H1 (cell line): ENCODE measurements at regions not wholly inside any gene's neighbourhood (a gene's known extent, or its start where the extent isn't known, plus 50 kb on each side); places are given as distances from the start of the nearest gene placed in this dataset.

ENCODE experiments used
- CTCF ChIA-PET: fragments of 300-600 bp; sonication (Branson Sonifier 250); formaldehyde crosslinking; loops from one replicate; lab custom pipeline; 2021; ENCODE audit not compliant: partially characterized antibody; lab: Charles Lee
- POLR2A ChIA-PET: fragments of 300-600 bp; sonication (Branson Sonifier 250); formaldehyde crosslinking; loops from one replicate; lab custom pipeline; 2021; ENCODE audit warnings: inconsistent platforms; ENCODE audit not compliant: partially characterized antibody; lab: Charles Lee
- DNase-seq, 2 experiments: peaks; one replicate each; pipeline versions ENCODE4 v3.0.0 to v3.0.0-alpha.2; 2010 to 2022; ENCODE audit warnings: low spot score in 2 of 2, low read depth in 1 of 2, mixed read lengths in 1 of 2
- FAIRE-seq: peaks from 2 replicates; lab custom pipeline; 2011; peaks lifted over from hg19 to GRCh38; lab: Jason Lieb, UNC
- H2AFZ ChIP-seq: 2 replicates; pipeline ENCODE4 v1.8.1; 2012; ENCODE audit warnings: low read length, inconsistent platforms
- H2AK5ac ChIP-seq: 2 replicates; pipeline ENCODE4 v1.6.1; 2013; ENCODE audit warnings: low read depth, low read length
- H2BK120ac ChIP-seq: replicated peaks from 2 replicates; pipeline ENCODE3; 2013; ENCODE audit warnings: low read depth, low read length, inconsistent platforms
- H2BK12ac ChIP-seq: 2 replicates; pipeline ENCODE4 v1.6.1; 2013; ENCODE audit warnings: low read depth, low read length
- H2BK15ac ChIP-seq: 2 replicates; pipeline ENCODE4 v1.6.1; 2013; ENCODE audit warnings: low read length
- H2BK20ac ChIP-seq: 2 replicates; pipeline ENCODE4 v1.6.1; 2013; ENCODE audit warnings: low read length
- H2BK5ac ChIP-seq: 2 replicates; pipeline ENCODE4 v1.6.1; 2013; ENCODE audit warnings: low read depth, low read length
- H3K14ac ChIP-seq: 2 replicates; pipeline ENCODE4 v1.6.1; 2013; ENCODE audit warnings: inconsistent platforms; ENCODE audit not compliant: insufficient read length
- H3K18ac ChIP-seq: 2 replicates; pipeline ENCODE4 v1.6.1; 2013; ENCODE audit warnings: low read length; ENCODE audit errors: extremely low read depth
- H3K23ac ChIP-seq: 2 replicates; pipeline ENCODE4 v1.6.1; 2013; ENCODE audit warnings: inconsistent platforms; ENCODE audit not compliant: insufficient read length
- H3K23me2 ChIP-seq: 2 replicates; pipeline ENCODE4 v1.6.1; 2013; ENCODE audit warnings: low read depth, low read length
- H3K27ac ChIP-seq: 2 replicates; pipeline ENCODE4 v1.6.1; 2011; ENCODE audit warnings: low read depth, low read length, inconsistent platforms
- H3K27me3 ChIP-seq, 4 experiments: replicated peaks in 1 of 4; 1 replicate in 1 of 4; 2 replicates in 3 of 4; pipeline versions ENCODE4 v1.6.1 to v1.8.1; 2011 to 2013; ENCODE audit warnings: low read length in 3 of 4, mild to moderate bottlenecking in 3 of 4, inconsistent platforms in 2 of 4, mixed read lengths in 2 of 4, moderate library complexity in 1 of 4; ENCODE audit not compliant: control insufficient read depth in 3 of 4, insufficient read depth in 3 of 4; ENCODE audit errors: extremely low read depth in 1 of 4
- H3K36me3 ChIP-seq, 4 experiments: 2 replicates each; pipeline versions ENCODE4 v1.6.1 to v1.8.1; 2011 to 2013; ENCODE audit warnings: mild to moderate bottlenecking in 4 of 4, low read length in 3 of 4, moderate library complexity in 2 of 4, control low read depth in 1 of 4, inconsistent platforms in 1 of 4; ENCODE audit not compliant: insufficient read depth in 4 of 4, control insufficient read depth in 2 of 4
- H3K4ac ChIP-seq: replicated peaks from 2 replicates; pipeline ENCODE3; 2013; ENCODE audit warnings: low read length, low read depth, mixed read lengths, inconsistent platforms; ENCODE audit not compliant: insufficient read length
- H3K4me1 ChIP-seq, 4 experiments: replicated peaks in 1 of 4; 1 replicate in 1 of 4; 2 replicates in 3 of 4; pipeline versions ENCODE4 v1.6.1 to v1.8.1; 2011 to 2013; ENCODE audit warnings: low read length in 3 of 4, inconsistent platforms in 2 of 4, mixed read lengths in 1 of 4; ENCODE audit not compliant: insufficient read depth in 4 of 4, control insufficient read depth in 3 of 4
- H3K4me2 ChIP-seq, 2 experiments: 2 replicates each; pipeline versions ENCODE4 v1.6.1 to v1.8.1; 2011 to 2013; ENCODE audit warnings: low read depth in 2 of 2, low read length in 2 of 2, control low read depth in 1 of 2, inconsistent platforms in 1 of 2, mild to moderate bottlenecking in 1 of 2; ENCODE audit not compliant: insufficient read depth in 1 of 2
- H3K4me3 ChIP-seq, 4 experiments: fragments of 200-600, 300-600 bp in 1 of 4; sonication (generic), shearing (Covaris generic), sonication (Bioruptor Twin) in 1 of 4; 2 replicates each; pipeline versions ENCODE4 v1.5.1 to v1.8.1; 2011 to 2016; ENCODE audit warnings: low read length in 4 of 4, low read depth in 3 of 4, control low read depth in 2 of 4, inconsistent platforms in 2 of 4, mild to moderate bottlenecking in 2 of 4, mixed read lengths in 1 of 4, moderate library complexity in 1 of 4; ENCODE audit not compliant: insufficient read depth in 2 of 4; ENCODE audit errors: extremely low read depth in 1 of 4
- H3K56ac ChIP-seq: replicated peaks from 2 replicates; pipeline ENCODE3; 2013; ENCODE audit warnings: low read depth, mild to moderate bottlenecking, mixed read lengths, low read length, inconsistent platforms; ENCODE audit not compliant: insufficient read length
- H3K79me1 ChIP-seq: 2 replicates; pipeline ENCODE4 v1.6.1; 2013; ENCODE audit warnings: low read depth, low read length, control low read depth
- H3K79me2 ChIP-seq, 2 experiments: 2 replicates each; pipeline versions ENCODE4 v1.6.1 to v1.8.1; 2012 to 2013; ENCODE audit warnings: low read length in 2 of 2, mild to moderate bottlenecking in 2 of 2, inconsistent platforms in 1 of 2; ENCODE audit not compliant: insufficient read depth in 2 of 2, control insufficient read depth in 1 of 2
- H3K9ac ChIP-seq, 4 experiments: replicated peaks in 1 of 4; 1 replicate in 1 of 4; 2 replicates in 3 of 4; pipeline versions ENCODE4 v1.6.1 to v1.8.1; 2011 to 2013; ENCODE audit warnings: low read depth in 3 of 4, low read length in 3 of 4, control low read depth in 2 of 4, mild to moderate bottlenecking in 2 of 4, moderate library complexity in 2 of 4, inconsistent platforms in 1 of 4; ENCODE audit errors: extremely low read depth in 1 of 4
- H3K9me3 ChIP-seq, 2 experiments: 2 replicates each; pipeline versions ENCODE4 v1.6.1 to v1.8.1; 2012 to 2013; ENCODE audit warnings: mild to moderate bottlenecking in 2 of 2, moderate library complexity in 2 of 2, control low read depth in 1 of 2, inconsistent platforms in 1 of 2, low read depth in 1 of 2, low read length in 1 of 2, mixed read lengths in 1 of 2; ENCODE audit not compliant: insufficient read depth in 2 of 2
- H4K20me1 ChIP-seq, 2 experiments: replicated peaks in 1 of 2; 2 replicates each; pipeline versions ENCODE3 to v1.8.1; 2011 to 2013; ENCODE audit warnings: inconsistent platforms in 2 of 2, low read length in 2 of 2, mild to moderate bottlenecking in 1 of 2; ENCODE audit not compliant: insufficient read depth in 2 of 2, control insufficient read depth in 1 of 2
- H4K5ac ChIP-seq: 2 replicates; pipeline ENCODE4 v1.6.1; 2013; ENCODE audit warnings: low read length, low read depth, mixed read lengths, inconsistent platforms; ENCODE audit not compliant: insufficient read length
- H4K8ac ChIP-seq: 2 replicates; pipeline ENCODE4 v1.8.0; 2013; ENCODE audit warnings: mild to moderate bottlenecking, moderate library complexity, low read length, inconsistent platforms; ENCODE audit not compliant: insufficient read depth; ENCODE audit errors: extremely low read depth
- H4K91ac ChIP-seq: replicated peaks from 2 replicates; pipeline ENCODE3; 2013; ENCODE audit warnings: low read length, mixed read lengths, inconsistent platforms; ENCODE audit not compliant: insufficient read length
- ASH2L ChIP-seq: fragments of 200-600, 300-600 bp; sonication (generic); IDR thresholded peaks from one replicate; pipeline ENCODE4 v1.7.1; 2017; ENCODE audit warnings: low read length
- CHD1 ChIP-seq: IDR thresholded peaks from 2 replicates; pipeline ENCODE4 v1.6.1; 2012; ENCODE audit warnings: low read depth, low read length, improper control_type of control experiment
- POLR2AphosphoS5 ChIP-seq: IDR thresholded peaks from 2 replicates; pipeline ENCODE4 v1.6.1; 2011; ENCODE audit warnings: low read depth, low read length
- RFX5 ChIP-seq: IDR thresholded peaks from 2 replicates; pipeline ENCODE4 v1.6.1; 2011; ENCODE audit warnings: low read depth, low read length, improper control_type of control experiment, borderline replicate concordance
- SIN3A ChIP-seq, 2 experiments: IDR thresholded peaks in 1 of 2; conservative IDR thresholded peaks in 1 of 2; 2 replicates each; pipeline ENCODE4 v1.6.1; 2011 to 2012; ENCODE audit warnings: low read length in 2 of 2, improper control_type of control experiment in 1 of 2, low read depth in 1 of 2, mild to moderate bottlenecking in 1 of 2
- TAF1 ChIP-seq: IDR thresholded peaks from 2 replicates; pipeline ENCODE4 v1.6.1; 2011; ENCODE audit warnings: mild to moderate bottlenecking, low read depth, low read length
- TCF12 ChIP-seq: IDR thresholded peaks from 2 replicates; pipeline ENCODE4 v1.6.1; 2011; ENCODE audit warnings: low read depth, mild to moderate bottlenecking, low read length
- YY1 ChIP-seq: IDR thresholded peaks from 2 replicates; pipeline ENCODE4 v1.6.1; 2011; ENCODE audit warnings: low read depth, mild to moderate bottlenecking, low read length
- WGBS, 2 experiments: shearing (Covaris generic) in 1 of 2; methylation state at CpG; one replicate each; pipeline versions ENCODE4 v1.1.6 to v1.1.7; 2013 to 2015; ENCODE audit warnings: low lambda C conversion rate in 2 of 2, mixed read lengths in 2 of 2, inconsistent platforms in 1 of 2, low coverage in 1 of 2, missing lambda C conversion rate in 1 of 2; ENCODE audit not compliant: insufficient replicate concordance in 2 of 2, insufficient coverage in 1 of 2, insufficient read length in 1 of 2; ENCODE audit errors: extremely low coverage in 1 of 2, missing lambda C conversion rate in 1 of 2; 5-methylcytosine and 5-hydroxymethylcytosine counted together
- TF ChIP-seq, protein P1 (sequence below): IDR thresholded peaks from 2 replicates; pipeline ENCODE4 v1.6.1; 2011; ENCODE audit warnings: low read length, improper control_type of control experiment
- TF ChIP-seq, protein P2 (sequence below), 3 experiments: IDR thresholded peaks; 1 replicate in 2 of 3; 2 replicates in 1 of 3; pipeline versions ENCODE4 v1.5.1 to v1.6.1; 2011; ENCODE audit warnings: low read length in 3 of 3, mild to moderate bottlenecking in 3 of 3, inconsistent platforms in 2 of 3, low read depth in 1 of 3, moderate library complexity in 1 of 3; ENCODE audit not compliant: insufficient read depth in 1 of 3; ENCODE audit errors: control extremely low read depth in 1 of 3

- H3K23ac ChIP-seq, result peak overlapping the region; percentile 0
- H4K5ac ChIP-seq, result no peak overlapping the region
- peaks cover 0 to 6% of the 10 kb centered on the region in 2 experiments for H4K20me1 ChIP-seq
- H3K27me3 ChIP-seq, result no peaks in the 10 kb centered on the region
- H4K91ac ChIP-seq, result peak overlapping the region; percentile 64
- no peak overlapping the region for H3K18ac ChIP-seq
- H2BK120ac ChIP-seq, result no peak overlapping the region
- no peak overlapping the region for H3K4ac ChIP-seq
- ChIA-PET POLR2A (no interaction called here), CTCF (no interaction called here)
- no peak overlapping the region for H3K4me2 ChIP-seq
- peak overlapping the region in 1 of 4 experiments; percentile 40; a peak in 1 of 7 replicates for H3K9ac ChIP-seq
- 88% methylated on average over 2 of the region's 2 CpGs; no CpG with 5 or more reads in 1 of the 2 experiments for WGBS, 2 experiments
- H3K4me1 ChIP-seq, result no peaks in the 10 kb centered on the region
- H2AFZ ChIP-seq, result no peak overlapping the region
- peak overlapping the region; percentile 99; the same call in 1 of the 2 replicates for H2AK5ac ChIP-seq
- H3K14ac ChIP-seq, result no peak overlapping the region
- no peaks in the 10 kb centered on the region for H3K79me1 ChIP-seq
- DNase-seq (no peak), FAIRE-seq (peak; percentile 24)
- H3K36me3 ChIP-seq, result no peaks in the 10 kb centered on the region; a peak in 1 of 8 replicates
- no peaks in the 10 kb centered on the region for H3K79me2 ChIP-seq
- no peak overlapping the region for H3K27ac ChIP-seq
- no peak overlapping the region for H2BK20ac ChIP-seq
- H2BK5ac ChIP-seq, result peak overlapping the region; percentile 35; the same call in 1 of the 2 replicates
- no peak overlapping the region for H4K8ac ChIP-seq
- H2BK15ac ChIP-seq, result peak overlapping the region; percentile 19; the same call in 1 of the 2 replicates
- H3K4me3 ChIP-seq, result no peak overlapping the region; a peak in 1 of 8 replicates
- H2BK12ac ChIP-seq, result 0 out of 2 replicates have a peak overlapping the region, but pooled peaks have one; percentile 71
- peaks cover 11 to 17% of the 10 kb centered on the region in 2 experiments for H3K9me3 ChIP-seq
- no peaks in the 10 kb centered on the region; the same call in 1 of the 2 replicates for H3K23me2 ChIP-seq
- no peak overlapping the region for H3K56ac ChIP-seq
- TF ChIP-seq TAF1 (no peak), TCF12 (no peak), SIN3A (conservative IDR thresholded peaks at IDR 0.05 in 1 of 2, IDR thresholded peaks at IDR 0.05 in 1 of 2; ENCODE audit: low read depth in 1 of 2, low read length in 2 of 2) (no peak), CHD1 (no peak), ASH2L (no peak), POLR2AphosphoS5 (no peak), YY1 (no peak), RFX5 (no peak)
- TF ChIP-seq, protein P1, sequence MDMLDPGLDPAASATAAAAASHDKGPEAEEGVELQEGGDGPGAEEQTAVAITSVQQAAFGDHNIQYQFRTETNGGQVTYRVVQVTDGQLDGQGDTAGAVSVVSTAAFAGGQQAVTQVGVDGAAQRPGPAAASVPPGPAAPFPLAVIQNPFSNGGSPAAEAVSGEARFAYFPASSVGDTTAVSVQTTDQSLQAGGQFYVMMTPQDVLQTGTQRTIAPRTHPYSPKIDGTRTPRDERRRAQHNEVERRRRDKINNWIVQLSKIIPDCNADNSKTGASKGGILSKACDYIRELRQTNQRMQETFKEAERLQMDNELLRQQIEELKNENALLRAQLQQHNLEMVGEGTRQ, result no peak
- TF ChIP-seq, protein P2, sequence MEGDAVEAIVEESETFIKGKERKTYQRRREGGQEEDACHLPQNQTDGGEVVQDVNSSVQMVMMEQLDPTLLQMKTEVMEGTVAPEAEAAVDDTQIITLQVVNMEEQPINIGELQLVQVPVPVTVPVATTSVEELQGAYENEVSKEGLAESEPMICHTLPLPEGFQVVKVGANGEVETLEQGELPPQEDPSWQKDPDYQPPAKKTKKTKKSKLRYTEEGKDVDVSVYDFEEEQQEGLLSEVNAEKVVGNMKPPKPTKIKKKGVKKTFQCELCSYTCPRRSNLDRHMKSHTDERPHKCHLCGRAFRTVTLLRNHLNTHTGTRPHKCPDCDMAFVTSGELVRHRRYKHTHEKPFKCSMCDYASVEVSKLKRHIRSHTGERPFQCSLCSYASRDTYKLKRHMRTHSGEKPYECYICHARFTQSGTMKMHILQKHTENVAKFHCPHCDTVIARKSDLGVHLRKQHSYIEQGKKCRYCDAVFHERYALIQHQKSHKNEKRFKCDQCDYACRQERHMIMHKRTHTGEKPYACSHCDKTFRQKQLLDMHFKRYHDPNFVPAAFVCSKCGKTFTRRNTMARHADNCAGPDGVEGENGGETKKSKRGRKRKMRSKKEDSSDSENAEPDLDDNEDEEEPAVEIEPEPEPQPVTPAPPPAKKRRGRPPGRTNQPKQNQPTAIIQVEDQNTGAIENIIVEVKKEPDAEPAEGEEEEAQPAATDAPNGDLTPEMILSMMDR (IDR thresholded peaks at IDR 0.05; ENCODE audit: control extremely low read depth in 1 of 3, insufficient read depth in 1 of 3, low read depth in 1 of 3, low read length in 3 of 3), result no peak
These were observed 385.2 kb downstream of the KIF16B start for GRCh38 chr20:16187956-16188616.
